OCI-LY3 (cell line): ENCODE measurements at regions not wholly inside any gene's neighbourhood (a gene's known extent, or its start where the extent isn't known, plus 50 kb on each side); places are given as distances from the start of the nearest gene placed in this dataset.

Source experiments
- EZH2phosphoT487 ChIP-seq: fragments of 200-600 bp; shearing (Covaris generic); IDR thresholded peaks from 2 replicates; pipeline ENCODE4 v1.6.1; 2018; ENCODE audit warnings: antibody characterized with exemption, mixed run types, low read depth
- TF ChIP-seq, protein P1 (sequence below): fragments of 200-600, 300-600 bp; sonication (generic); IDR thresholded peaks from 2 replicates; pipeline ENCODE4 v1.5.1; 2014; ENCODE audit warnings: antibody characterized with exemption, low read length, low read depth

DNA sequence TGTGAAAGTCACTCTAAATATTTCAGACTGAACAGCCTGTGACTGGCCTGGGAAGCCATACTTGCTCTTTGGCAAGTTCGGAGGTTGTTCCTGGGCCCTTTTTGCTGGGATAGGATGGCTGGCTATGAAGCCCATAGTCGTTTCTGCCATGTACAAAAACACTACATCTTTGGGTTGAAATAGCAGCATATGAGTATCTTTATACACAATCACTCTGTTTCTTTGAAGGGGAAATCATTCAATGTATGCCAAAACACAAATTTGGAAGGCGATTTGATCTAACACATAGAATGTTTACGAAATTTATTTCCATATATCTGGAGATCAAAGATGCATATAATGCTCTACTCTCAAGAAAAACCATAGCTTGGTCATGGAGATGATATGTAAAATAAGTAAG, 192.9 kb downstream of the SQOR start:
- TF ChIP-seq, protein P1, sequence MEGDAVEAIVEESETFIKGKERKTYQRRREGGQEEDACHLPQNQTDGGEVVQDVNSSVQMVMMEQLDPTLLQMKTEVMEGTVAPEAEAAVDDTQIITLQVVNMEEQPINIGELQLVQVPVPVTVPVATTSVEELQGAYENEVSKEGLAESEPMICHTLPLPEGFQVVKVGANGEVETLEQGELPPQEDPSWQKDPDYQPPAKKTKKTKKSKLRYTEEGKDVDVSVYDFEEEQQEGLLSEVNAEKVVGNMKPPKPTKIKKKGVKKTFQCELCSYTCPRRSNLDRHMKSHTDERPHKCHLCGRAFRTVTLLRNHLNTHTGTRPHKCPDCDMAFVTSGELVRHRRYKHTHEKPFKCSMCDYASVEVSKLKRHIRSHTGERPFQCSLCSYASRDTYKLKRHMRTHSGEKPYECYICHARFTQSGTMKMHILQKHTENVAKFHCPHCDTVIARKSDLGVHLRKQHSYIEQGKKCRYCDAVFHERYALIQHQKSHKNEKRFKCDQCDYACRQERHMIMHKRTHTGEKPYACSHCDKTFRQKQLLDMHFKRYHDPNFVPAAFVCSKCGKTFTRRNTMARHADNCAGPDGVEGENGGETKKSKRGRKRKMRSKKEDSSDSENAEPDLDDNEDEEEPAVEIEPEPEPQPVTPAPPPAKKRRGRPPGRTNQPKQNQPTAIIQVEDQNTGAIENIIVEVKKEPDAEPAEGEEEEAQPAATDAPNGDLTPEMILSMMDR: no peak
- TF ChIP-seq EZH2phosphoT487: no peak
